Breast epithelium (tissue), 4 donors: ENCODE measurements at regions not wholly inside any gene's neighbourhood (a gene's known extent, or its start where the extent isn't known, plus 50 kb on each side); places are given as distances from the start of the nearest gene placed in this dataset.

ENCODE experiments used
- DNase-seq, 2 donors: peaks; one replicate each; pipeline ENCODE4 v3.0.0-alpha.2; 2019; ENCODE audit warnings: low spot score in 2 of 2
- H3K27ac ChIP-seq, 2 donors: fragments of 200-600 bp; sonication (generic) in 1 of 2; one replicate each; pipeline ENCODE4 v1.5.1; 2016 to 2019; ENCODE audit warnings: mild to moderate bottlenecking in 1 of 2
- H3K27me3 ChIP-seq, 2 donors: fragments of 200-600 bp; sonication (generic) in 1 of 2; one replicate each; pipeline versions ENCODE4 v1.5.1 to v1.6.0; 2017 to 2019; ENCODE audit warnings: control low read depth in 1 of 2, mild to moderate bottlenecking in 1 of 2
- H3K36me3 ChIP-seq: fragments of 200-600 bp; one replicate; pipeline ENCODE4 v1.5.1; 2019
- H3K4me1 ChIP-seq, 2 donors: fragments of 200-600 bp; sonication (generic); one replicate each; pipeline ENCODE4 v1.5.1; 2016 to 2019; ENCODE audit warnings: control low read depth in 1 of 2
- H3K4me3 ChIP-seq, 3 donors: fragments of 200-600 bp; sonication (generic); 1 replicate in 2 of 3; 2 replicates in 1 of 3; pipeline ENCODE4 v1.5.1; 2016 to 2019; ENCODE audit warnings: mild to moderate bottlenecking in 3 of 3, moderate library complexity in 2 of 3
- H3K9me3 ChIP-seq, 2 donors: fragments of 200-600 bp; sonication (generic) in 1 of 2; one replicate each; pipeline ENCODE4 v1.5.1; 2016 to 2019; ENCODE audit warnings: control low read depth in 1 of 2
- POLR2A ChIP-seq: fragments of 450-650 bp; IDR thresholded peaks from one replicate; pipeline ENCODE4 v1.6.1; 2016; ENCODE audit warnings: antibody characterized with exemption, mild to moderate bottlenecking, moderate library complexity
- POLR2AphosphoS5 ChIP-seq, 3 donors: sonication (generic); formaldehyde crosslinking; IDR thresholded peaks; one replicate each; pipeline ENCODE4 v1.6.1; 2017; ENCODE audit warnings: antibody characterized with exemption in 3 of 3
- intact Hi-C: fragments of 100-400 bp; cut with DNase I; formaldehyde crosslinking; loops from one replicate; pipeline ENCODE4 v1.15.1; 2023; ENCODE audit warnings: low total_unique reads
- TF ChIP-seq, protein P1 (sequence below), 3 donors: fragments of 450-650 bp; IDR thresholded peaks; one replicate each; pipeline ENCODE4 v1.5.1; 2016 to 2017; ENCODE audit warnings: antibody characterized with exemption in 3 of 3, mild to moderate bottlenecking in 3 of 3, moderate library complexity in 3 of 3

GRCh38 chr1:221344693-221345092 lies 397.2 kb downstream of the DUSP10 start:
- no peaks in the 10 kb centered on the region for H3K9me3 ChIP-seq
- no peak for TF ChIP-seq POLR2A
- no peak for TF ChIP-seq POLR2AphosphoS5 (IDR thresholded peaks at IDR 0.05)
- TF ChIP-seq, protein P1, sequence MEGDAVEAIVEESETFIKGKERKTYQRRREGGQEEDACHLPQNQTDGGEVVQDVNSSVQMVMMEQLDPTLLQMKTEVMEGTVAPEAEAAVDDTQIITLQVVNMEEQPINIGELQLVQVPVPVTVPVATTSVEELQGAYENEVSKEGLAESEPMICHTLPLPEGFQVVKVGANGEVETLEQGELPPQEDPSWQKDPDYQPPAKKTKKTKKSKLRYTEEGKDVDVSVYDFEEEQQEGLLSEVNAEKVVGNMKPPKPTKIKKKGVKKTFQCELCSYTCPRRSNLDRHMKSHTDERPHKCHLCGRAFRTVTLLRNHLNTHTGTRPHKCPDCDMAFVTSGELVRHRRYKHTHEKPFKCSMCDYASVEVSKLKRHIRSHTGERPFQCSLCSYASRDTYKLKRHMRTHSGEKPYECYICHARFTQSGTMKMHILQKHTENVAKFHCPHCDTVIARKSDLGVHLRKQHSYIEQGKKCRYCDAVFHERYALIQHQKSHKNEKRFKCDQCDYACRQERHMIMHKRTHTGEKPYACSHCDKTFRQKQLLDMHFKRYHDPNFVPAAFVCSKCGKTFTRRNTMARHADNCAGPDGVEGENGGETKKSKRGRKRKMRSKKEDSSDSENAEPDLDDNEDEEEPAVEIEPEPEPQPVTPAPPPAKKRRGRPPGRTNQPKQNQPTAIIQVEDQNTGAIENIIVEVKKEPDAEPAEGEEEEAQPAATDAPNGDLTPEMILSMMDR (IDR thresholded peaks at IDR 0.05), result no peak
- H3K27ac ChIP-seq, result no peak overlapping the region
- H3K27me3 ChIP-seq, result no peaks in the 10 kb centered on the region
- DNase-seq, result no peak
- intact Hi-C loops, result no loop called here
- no peaks in the 10 kb centered on the region for H3K4me1 ChIP-seq
- no peaks in the 10 kb centered on the region for H3K36me3 ChIP-seq
- H3K4me3 ChIP-seq, result no peak overlapping the region

DNA sequence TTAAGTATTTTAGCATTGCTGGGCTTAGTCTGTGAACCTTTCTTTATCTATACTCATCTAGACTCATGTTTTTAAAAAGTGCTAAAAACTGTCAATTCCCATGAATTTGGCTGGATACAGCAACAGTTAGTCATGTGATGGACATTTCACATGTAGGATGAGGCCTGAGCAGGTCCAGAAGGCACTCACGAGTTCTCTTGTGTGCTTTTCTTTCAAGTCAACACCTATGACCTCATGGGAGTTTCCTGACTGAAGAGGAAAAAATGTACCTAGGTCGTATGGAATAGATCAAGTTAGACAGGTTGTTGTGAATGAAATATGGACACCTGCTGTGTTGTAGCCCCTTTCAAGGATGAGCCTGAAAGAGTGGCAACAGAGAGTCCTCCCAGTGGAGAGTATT lies 394.2 kb downstream of the DUSP10 start:
- H3K27ac ChIP-seq, result no peak overlapping the region
- TF ChIP-seq POLR2AphosphoS5 (IDR thresholded peaks at IDR 0.05) (no peak), POLR2A (no peak)
- TF ChIP-seq, protein P1 (IDR thresholded peaks at IDR 0.05), result no peak
- H3K4me3 ChIP-seq, result no peak overlapping the region
- DNase-seq, result no peak
- no peaks in the 10 kb centered on the region for H3K9me3 ChIP-seq
- intact Hi-C loops, result no loop called here
- H3K36me3 ChIP-seq, result no peaks in the 10 kb centered on the region
- H3K4me1 ChIP-seq, result no peaks in the 10 kb centered on the region
- no peaks in the 10 kb centered on the region for H3K27me3 ChIP-seq

DNA sequence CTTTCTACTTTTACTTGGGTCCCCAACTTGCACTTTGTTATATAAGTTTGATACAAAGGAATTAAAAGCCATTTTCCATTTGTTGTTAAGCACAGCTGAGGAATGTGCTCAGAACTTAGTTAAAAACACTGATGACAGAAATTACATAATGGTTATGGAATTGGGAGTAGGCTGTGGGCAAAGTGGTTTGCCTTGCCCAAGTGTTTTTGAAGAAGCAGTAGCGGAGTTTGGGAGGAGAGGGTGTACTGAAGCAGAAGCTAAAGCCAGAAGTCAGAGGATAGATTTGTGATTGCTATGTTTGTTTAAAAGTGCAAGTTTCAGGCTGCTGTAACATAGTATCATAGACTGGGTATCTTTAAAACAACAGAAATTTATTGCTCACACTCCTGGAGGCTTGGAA lies 391.8 kb downstream of the DUSP10 start:
- H3K36me3 ChIP-seq, result no peaks in the 10 kb centered on the region
- no peak for DNase-seq
- H3K4me3 ChIP-seq, result no peak overlapping the region
- no peaks in the 10 kb centered on the region for H3K27me3 ChIP-seq
- no peaks in the 10 kb centered on the region for H3K4me1 ChIP-seq
- TF ChIP-seq, protein P1 (IDR thresholded peaks at IDR 0.05), result no peak
- TF ChIP-seq POLR2AphosphoS5 (IDR thresholded peaks at IDR 0.05) (no peak), POLR2A (no peak)
- no peaks in the 10 kb centered on the region for H3K9me3 ChIP-seq
- intact Hi-C loops, result no loop called here
- H3K27ac ChIP-seq, result no peak overlapping the region

DNA sequence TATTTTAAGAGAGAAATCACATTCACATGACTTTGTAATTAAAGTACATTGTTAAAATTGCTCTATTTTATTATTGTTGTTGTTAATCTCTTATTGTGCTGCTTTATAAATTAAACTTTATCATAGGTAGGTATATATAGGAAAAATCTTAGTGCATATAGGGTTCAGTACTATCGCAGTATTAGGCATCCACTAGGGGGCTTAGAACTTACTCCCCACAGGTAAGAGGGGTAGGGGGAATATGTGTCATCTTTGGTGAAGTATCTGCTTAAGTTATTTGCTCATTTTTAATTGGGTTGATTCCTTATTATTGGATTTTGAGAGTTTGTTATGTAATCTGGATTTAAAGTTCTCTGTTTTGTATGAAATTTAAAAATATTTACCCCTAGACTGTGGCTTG lies 385.2 kb downstream of the DUSP10 start:
- Histone ChIP-seq H3K27me3 (no peaks in the 10 kb centered on the region), H3K27ac (no peak overlapping the region), H3K4me1 (no peaks in the 10 kb centered on the region), H3K9me3 (no peaks in the 10 kb centered on the region), H3K4me3 (no peak overlapping the region), H3K36me3 (no peaks in the 10 kb centered on the region)
- TF ChIP-seq POLR2AphosphoS5 (IDR thresholded peaks at IDR 0.05), result no peak
- TF ChIP-seq, protein P1 (IDR thresholded peaks at IDR 0.05), result no peak
- TF ChIP-seq POLR2A, result no peak
- no peak for DNase-seq
- intact Hi-C loops, result no loop called here

GRCh38 chr1:221363039-221363438 lies 378.9 kb downstream of the DUSP10 start:
- intact Hi-C loops, result no loop called here
- no peaks in the 10 kb centered on the region for H3K9me3 ChIP-seq
- no peaks in the 10 kb centered on the region for H3K36me3 ChIP-seq
- no peak overlapping the region for H3K27ac ChIP-seq
- H3K4me3 ChIP-seq, result no peak overlapping the region
- no peaks in the 10 kb centered on the region for H3K4me1 ChIP-seq
- TF ChIP-seq POLR2A (no peak), POLR2AphosphoS5 (IDR thresholded peaks at IDR 0.05) (no peak)
- TF ChIP-seq, protein P1 (IDR thresholded peaks at IDR 0.05), result no peak
- no peaks in the 10 kb centered on the region for H3K27me3 ChIP-seq
- DNase-seq, result no peak
